Stimulated activated CD8-positive, alpha-beta memory T cell treated with anti-CD3 and anti-CD28 coated beads, Interleukin-15, amount 100 ng/mL, for 4 hours (primary cell): ENCODE measurements at regions not wholly inside any gene's neighbourhood (a gene's known extent, or its start where the extent isn't known, plus 50 kb on each side); places are given as distances from the start of the nearest gene placed in this dataset.
"Not testable (repeated sequence)": the region's sequence is repeated elsewhere in the genome, so short reads cannot be mapped to it uniquely, and the experiment has no call there.

Experiments
- DNase-seq, 2 donors: peaks; one replicate each; pipeline ENCODE4 v3.0.0-alpha.2; 2020; ENCODE audit warnings: low read depth in 2 of 2

DNA sequence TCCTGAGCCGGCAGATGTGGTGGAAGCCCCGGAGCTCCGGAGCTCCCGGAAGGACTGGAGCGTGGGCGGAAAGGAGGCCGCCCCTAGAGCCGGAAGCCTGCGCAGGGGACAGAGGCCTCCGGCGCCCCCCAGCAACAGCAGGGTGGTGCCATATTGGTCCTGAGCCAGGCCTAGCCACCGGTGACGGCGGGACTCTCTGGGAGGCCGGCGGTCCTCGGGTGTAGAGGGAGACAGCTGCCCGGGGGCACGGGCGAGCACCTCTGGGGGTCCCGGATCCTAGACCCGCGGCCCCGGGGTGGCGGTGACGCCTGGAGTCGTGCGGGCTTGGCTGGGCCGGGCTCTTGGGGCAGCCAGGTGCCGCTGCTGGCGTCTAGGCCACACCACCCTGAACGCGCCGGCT lies 1472.2 kb downstream of the FOXD4L5 start:
- DNase-seq = not testable (repeated sequence)

DNA sequence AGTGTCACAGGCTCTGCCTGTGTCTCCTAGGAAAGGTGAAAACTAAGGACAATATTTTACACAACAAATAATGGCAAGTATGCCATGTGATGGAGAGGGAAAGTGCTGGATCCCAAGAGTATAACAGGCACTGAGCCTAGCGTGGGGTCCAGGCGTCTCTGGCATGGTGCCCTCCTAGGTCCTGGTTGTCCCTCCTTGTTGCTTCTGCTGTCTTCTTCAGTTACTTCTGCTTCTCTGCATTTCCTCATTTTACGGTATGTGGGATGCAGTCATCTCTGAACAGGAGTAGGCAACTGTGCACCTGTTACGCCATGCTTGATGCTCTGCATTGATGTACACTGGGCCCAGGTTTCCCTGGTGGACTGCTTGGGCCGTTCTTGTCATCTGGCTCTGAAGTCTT lies 1480.8 kb downstream of the FOXD4L5 start:
- not testable (repeated sequence) for DNase-seq

DNA sequence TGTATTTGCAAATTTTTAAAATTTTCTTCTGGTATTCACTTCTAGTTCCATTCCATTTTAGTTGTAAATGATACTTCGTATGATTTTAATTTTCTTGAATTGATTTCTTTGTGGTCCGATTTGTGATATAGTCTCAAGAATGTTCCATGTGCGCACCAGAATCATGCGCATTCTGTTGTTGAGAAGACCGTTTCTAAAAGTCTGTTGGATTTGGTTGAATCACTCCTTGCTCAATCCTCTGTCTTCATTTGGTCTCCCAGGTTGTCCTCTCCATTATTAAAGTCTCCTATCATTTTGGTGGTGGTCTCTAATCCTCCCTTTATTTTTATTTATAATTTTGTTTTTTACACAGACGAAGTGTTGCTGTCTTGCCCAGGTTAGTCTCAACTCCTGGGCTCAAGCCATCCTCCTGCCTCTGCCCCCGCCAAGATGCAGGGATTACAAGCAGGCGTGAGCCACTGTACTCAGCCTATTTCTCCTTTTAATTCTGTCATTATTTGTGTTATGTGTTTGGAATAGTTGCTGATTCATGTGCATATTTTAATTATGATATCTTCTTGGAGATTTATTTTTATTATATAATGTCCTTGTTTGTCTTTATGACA lies 1490.8 kb downstream of the FOXD4L5 start:
- DNase-seq = not testable (repeated sequence)

DNA sequence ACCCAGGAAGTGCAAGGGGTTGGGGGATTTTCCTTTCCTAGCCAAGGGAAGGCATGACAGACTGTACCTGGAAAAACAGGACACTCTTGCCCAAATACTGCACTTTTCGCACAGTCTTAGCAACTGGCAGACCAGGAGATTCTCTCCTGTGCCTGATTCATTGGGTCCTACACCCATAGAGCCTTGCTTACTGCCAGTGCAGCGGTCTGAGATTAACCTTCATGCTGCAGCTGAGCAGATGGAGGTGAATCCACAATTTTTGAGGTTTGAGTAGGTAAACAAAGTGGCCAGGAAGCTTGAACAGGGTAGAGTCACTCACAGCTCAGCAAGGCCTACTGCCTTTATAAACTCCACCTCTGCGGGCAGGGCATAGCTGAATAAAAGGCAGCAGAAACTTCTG lies 1497.6 kb downstream of the FOXD4L5 start:
- DNase-seq = not testable (repeated sequence)

DNA sequence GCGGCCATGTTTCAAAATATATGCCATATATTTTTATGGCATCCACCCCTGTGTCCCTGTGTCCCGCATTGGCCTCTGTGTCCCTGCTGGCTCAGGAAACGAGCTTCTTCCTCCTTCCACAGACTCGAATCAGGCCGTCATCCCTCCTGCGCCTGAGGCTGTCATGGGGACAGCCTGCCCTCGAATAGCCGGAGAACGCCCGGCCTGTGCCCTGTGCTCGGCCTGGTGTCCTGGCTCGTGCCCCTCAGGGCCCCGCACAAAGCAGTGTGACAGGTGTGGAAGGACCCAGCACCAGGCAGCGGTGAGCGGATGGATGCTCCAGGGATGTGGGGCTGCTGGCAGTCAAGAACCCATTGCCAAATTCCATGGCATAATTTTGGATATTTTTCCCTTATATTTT lies 1500.0 kb downstream of the FOXD4L5 start:
- DNase-seq = not testable (repeated sequence)

DNA sequence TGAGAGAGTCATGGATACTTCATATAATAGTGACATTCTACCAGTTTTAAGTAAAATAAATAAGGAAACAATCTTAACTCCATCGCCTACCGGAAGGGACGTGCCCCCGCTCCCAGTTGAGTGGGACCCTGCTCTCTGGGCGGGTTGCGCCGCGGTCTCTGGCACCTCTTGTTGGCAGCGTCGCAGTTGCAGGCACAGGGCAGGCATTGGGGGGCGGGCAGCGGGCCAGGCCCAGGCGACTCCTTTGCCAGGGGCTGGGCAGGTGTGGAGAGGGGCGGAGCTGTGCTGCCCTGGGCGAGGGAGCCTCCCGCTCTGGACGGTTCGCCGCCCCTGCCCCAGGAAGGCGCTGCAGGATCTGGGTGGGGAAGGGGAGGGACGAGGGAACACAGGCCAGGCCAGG lies 1500.6 kb downstream of the FOXD4L5 start:
- not testable (repeated sequence) for DNase-seq

DNA sequence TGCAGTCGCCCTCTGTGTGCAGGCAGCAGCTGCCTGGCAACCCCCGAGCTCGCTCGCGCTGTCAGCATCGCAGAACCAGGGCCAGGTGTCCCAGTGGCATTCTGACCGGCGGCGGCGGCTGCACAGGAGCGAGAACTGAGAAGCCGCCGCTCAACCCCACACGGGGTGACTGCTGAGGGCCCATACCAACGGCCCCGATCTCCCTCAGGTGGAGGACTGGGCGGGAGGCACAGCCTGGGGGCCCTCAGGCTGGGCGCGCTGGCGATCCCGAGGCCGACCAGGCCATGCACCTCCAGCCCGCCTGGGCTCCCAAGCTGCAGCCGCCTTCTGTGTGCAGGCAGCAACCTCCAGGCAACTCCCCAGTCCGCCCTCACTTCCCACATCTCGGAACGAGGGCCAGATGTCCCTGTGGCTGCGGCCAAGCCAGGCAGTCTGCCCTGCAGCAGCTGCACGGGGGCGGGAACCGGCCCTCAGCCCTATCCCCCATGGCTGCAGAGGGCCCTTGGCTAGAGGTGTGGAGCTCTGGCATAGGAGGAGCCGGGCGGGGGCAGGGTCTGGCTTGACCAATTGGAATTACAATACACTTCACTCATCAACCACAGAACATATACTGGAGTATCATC lies 1503.1 kb downstream of the FOXD4L5 start:
- DNase-seq = not testable (repeated sequence)

DNA sequence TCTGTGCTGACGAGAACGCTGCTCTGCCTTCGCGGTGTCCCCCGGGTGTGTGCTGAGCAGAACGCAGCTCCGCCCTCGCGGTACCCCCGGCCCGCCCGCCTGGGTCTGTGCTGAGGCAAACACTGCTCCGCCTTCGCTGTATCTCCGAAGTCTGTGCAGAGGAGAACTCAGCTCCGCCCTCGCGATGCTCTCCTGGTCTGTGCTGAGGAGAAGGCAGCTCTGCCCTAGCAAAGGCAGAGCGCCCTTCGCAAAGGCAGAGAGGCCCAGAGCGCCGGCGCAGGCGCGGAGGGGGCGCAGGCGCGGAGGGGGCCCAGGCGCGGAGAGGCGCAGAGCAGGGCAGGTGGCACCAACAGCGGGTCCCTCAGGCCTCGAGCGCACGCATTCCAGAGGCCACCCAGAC lies 1503.6 kb downstream of the FOXD4L5 start:
- not testable (repeated sequence) for DNase-seq

DNA sequence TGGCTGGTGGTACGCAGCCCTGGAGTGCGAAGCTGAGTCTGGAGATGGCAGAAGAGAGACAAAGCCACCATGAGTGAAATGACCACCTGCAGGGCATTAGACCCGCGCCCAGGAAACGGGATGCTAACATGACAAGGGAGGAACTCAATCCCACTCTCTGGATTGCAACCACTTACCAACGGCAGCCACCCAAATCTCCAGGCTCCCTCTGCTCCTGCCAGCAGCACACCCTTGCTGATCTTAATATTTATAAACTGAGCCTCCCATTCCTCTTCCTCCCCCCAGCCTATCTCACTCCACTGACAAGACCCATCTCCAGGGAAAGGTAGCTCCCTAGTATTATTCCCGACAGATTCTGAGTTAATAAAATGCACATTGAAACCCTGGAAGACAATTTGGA lies 1508.8 kb downstream of the FOXD4L5 start:
- not testable (repeated sequence) for DNase-seq

DNA sequence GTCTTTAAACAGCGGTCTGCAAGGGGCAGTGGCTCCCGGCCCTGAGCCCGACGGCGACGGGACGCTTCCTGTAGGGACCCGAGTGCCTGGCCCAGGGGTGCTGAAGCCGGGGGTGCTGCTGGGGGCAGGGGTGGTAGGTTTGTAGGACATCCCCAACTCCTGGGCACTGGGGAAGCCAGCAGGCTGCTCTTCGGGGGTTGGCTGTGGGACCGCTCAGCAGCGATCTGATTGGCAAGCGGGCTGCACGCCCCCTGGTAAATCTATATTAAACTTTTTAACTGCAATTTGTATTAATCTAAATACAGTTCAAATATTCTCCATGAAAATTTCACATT lies 1510.0 kb downstream of the FOXD4L5 start:
- DNase-seq = not testable (repeated sequence)

DNA sequence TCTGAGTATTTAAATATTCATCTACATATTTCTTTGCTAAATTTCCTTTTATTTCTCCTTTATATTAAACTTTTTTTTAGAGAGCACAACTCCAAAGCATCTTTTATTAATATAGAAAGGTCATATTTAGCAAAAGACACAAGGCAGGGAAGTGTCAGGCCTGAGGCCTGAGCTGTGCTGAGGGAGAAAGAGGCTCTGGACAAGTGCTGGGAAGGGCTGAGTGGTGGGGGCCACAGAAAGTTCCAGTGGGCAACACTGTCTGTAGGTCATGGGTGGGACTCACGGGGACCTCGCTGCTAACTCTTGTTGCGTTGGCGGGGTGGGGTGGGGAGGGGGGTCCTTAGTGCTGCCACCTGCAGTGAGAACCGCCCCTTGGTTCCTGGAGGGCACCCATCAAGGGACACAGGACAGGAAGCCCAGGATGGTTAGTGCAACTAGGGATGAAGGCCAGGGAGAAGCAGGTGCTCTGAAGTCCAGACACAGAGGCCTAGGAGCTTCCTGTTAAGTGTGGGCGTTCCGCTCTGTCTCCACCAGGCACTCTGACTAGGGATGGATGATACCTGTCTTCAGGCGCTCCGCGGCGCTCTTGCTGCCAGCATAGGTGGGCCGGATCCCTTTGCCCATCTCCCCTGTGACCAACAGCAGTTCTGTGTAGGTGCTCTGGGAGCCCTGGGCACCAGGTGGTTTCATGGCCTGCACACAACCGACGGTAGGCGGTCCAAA lies 1510.5 kb downstream of the FOXD4L5 start:
- DNase-seq = not testable (repeated sequence)

DNA sequence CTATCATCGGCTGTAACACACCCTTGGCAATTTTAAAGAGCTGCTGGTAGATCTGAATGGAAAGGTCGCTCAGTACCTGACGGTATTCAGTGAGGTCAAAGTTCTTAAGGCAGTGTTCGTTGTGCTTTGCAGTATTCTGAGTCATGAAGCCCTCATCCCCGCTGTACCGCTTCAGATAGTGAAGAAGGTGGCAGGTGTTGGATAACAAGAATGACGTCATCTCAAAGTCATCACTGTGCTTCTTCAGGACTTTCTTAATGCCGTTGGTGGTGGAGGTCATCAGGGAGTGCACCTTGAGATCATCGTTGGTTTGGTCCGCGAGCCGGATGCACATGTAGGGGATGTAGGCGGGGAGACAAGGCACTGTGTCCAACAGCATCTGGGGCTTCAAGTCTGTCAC lies 1522.8 kb downstream of the FOXD4L5 start:
- not testable (repeated sequence) for DNase-seq

DNA sequence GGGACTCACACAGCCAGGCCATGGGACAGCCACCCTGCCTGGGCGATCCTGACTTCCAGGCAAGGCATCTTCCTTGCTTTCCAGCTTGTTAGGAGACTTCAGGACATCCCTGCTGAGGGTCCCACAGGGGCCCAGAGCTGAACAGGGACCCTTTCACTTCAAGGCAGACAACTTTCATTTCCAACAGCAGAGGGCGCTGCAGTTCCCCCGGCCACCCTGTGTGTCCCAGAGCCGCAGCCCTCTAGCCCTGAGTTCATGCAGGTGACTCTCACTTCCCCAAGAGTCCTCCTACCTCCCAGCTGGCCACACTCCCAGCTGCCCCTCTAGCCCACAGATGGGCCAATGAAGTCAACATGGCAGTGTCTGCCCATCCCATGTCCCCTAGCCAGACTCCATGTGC lies 1556.0 kb downstream of the FOXD4L5 start:
- not testable (repeated sequence) for DNase-seq

DNA sequence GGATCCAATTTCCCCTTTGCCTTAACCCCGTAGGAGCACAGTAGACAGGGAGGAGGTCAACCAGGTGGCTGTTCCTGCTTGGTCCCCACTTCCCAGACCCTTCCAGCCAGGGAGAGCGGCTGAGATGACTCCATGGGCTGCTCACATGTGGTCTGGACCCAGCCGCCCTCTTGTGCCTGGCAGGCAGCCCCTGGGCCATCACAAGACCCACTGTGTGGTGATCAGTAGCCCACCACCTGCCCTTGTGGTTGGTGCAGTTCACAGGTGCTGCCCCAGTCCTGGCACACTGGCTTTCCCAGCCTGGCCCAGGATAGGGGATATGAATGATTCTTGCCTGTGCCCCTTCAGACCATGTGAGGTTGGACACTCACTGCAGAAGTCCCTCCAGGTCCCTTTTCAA lies 1556.7 kb downstream of the FOXD4L5 start:
- DNase-seq = no peak

DNA sequence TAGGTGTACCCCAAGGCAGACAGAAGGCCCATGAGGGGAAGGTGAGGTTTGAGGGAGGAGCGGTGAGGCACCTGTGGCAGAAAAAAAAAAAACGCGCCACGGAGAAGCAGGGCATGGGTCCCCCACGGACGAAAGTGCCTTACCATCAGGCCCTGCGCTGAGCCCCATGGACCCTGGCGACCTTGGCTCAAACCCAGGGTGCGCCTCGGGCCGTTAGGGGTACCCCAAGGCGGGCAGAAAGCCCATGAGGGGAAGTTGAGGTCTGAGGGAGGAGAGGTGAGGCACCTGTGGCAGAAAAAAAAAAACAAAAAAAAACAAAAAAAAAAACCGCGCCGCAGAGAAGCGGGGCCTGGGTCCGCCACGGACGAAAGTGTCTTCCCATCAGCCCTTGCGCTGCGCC lies 1576.7 kb downstream of the FOXD4L5 start:
- not testable (repeated sequence) for DNase-seq

DNA sequence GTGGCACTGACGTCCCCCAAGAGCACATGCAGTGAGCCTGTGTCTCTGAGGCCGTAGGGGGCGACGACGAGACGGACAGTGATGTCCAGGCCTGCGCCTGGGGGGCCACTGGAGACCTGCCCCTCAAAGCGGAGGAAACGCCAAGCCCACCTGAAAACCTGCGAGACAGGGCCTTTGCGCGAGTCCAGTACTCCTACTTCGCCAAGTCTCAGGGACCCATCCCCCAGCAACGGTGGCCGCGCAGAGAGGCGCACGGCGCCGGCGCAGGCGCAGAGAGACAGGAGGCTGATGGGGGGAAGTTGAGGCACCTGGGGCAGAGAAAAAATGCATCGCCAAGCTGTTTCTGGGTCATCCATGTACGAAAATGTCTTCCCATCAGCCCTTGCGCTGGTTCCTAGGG lies 1580.6 kb downstream of the FOXD4L5 start:
- DNase-seq = not testable (repeated sequence)

DNA sequence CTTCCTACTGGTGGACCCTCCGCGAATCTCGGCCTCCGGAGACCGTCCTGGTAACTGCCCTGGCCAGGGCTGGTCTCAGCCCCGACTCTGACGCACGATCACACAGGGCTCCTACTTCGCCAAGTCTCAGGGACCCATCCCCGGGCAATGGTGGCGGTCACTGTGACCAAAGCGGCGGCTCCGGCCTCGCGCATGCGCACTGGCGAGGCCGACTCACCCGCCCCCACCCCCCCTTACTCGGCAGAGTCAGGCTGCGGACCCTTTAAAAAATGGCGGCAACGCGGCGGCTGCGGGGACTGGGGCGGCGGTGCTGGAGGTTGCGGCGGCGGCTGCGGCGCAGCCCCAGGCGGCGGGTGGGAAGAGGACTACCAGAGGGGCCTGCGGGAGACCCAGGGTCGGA lies 1581.3 kb downstream of the FOXD4L5 start:
- DNase-seq = peak in 1 of 2 donors; percentile 4

DNA sequence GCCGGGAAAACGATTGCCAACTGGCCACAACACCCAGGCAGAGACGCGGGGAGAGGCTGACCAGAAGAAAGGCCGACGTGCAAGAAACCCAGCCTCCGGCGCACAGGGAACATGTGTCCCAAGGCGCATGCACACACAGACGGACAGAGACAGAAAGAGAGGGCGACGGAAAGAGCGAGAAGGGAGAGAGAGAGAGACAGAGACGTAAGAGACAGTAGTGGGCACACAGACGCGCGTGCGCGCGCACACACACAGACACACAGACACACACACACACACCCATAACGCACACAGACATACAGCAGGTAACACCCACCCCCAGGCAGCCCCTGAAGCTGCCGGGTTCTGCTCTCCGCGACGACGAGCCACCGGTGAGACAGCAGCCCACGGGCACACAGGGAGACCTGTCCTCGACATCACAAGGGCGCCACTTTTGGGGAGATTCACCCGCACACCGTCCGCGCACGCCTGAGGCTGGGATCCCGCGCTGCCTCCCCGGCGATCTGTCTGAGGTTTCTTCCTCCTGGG lies 1581.8 kb downstream of the FOXD4L5 start:
- not testable (repeated sequence) for DNase-seq
